HFFc6 (cell line): ENCODE measurements at regions not wholly inside any gene's neighbourhood (a gene's known extent, or its start where the extent isn't known, plus 50 kb on each side); places are given as distances from the start of the nearest gene placed in this dataset.

ENCODE experiments used
- DNase-seq: peaks from one replicate; pipeline ENCODE4 v3.0.0-alpha.2; 2018
- H3K27ac Mint-ChIP-seq: 2 replicates; pipeline ENCODE4 v1.8.0; 2020; ENCODE audit warnings: mild to moderate bottlenecking, mixed read lengths
- H3K27me3 Mint-ChIP-seq: 2 replicates; pipeline ENCODE4 v1.8.0; 2021; ENCODE audit warnings: mild to moderate bottlenecking, moderate library complexity, mixed read lengths; ENCODE audit not compliant: insufficient read depth
- H3K36me3 Mint-ChIP-seq: 2 replicates; pipeline ENCODE4 v1.8.0; 2021; ENCODE audit warnings: low read depth, mixed read lengths
- H3K4me1 Mint-ChIP-seq: 2 replicates; pipeline ENCODE4 v1.8.0; 2020; ENCODE audit warnings: low read depth, mixed read lengths
- H3K4me3 Mint-ChIP-seq: 2 replicates; pipeline ENCODE4 v1.8.0; 2020; ENCODE audit warnings: mild to moderate bottlenecking, moderate library complexity, mixed read lengths
- H3K9me3 Mint-ChIP-seq: 2 replicates; pipeline ENCODE4 v1.8.0; 2020; ENCODE audit warnings: mild to moderate bottlenecking, mixed read lengths
- TF ChIP-seq, protein P1 (sequence below): fragments of 200-600 bp; sonication (generic); IDR thresholded peaks from 2 replicates; pipeline ENCODE4 v1.5.0; 2021; ENCODE audit warnings: antibody characterized with exemption, mild to moderate bottlenecking

DNA sequence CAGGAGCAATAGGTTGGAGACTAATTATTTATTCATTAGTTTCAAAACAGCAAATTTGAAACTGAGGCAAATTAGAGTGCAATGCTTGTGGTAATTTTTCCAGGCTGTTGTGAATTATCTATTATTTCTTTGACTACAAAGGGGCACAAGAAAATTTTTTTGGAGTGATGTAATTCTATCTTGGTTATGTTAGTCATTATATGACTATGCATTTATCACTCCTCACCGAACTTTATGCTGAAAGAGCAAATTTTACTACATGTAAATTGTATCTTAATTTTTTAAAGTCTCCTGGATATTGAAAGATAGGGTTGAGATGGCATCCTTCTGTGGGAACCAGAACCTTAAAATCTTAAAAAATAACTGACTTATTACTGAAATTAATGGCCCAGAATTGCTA, 320.0 kb upstream of the ROBO1 start:
- Mint-ChIP-seq H3K9me3 (peaks cover 17% of the 10 kb centered on the region), H3K27ac (no peak overlapping the region), H3K27me3 (no peaks in the 10 kb centered on the region), H3K4me1 (no peaks in the 10 kb centered on the region), H3K36me3 (no peaks in the 10 kb centered on the region), H3K4me3 (no peak overlapping the region)
- DNase-seq: no peak
- TF ChIP-seq, protein P1, sequence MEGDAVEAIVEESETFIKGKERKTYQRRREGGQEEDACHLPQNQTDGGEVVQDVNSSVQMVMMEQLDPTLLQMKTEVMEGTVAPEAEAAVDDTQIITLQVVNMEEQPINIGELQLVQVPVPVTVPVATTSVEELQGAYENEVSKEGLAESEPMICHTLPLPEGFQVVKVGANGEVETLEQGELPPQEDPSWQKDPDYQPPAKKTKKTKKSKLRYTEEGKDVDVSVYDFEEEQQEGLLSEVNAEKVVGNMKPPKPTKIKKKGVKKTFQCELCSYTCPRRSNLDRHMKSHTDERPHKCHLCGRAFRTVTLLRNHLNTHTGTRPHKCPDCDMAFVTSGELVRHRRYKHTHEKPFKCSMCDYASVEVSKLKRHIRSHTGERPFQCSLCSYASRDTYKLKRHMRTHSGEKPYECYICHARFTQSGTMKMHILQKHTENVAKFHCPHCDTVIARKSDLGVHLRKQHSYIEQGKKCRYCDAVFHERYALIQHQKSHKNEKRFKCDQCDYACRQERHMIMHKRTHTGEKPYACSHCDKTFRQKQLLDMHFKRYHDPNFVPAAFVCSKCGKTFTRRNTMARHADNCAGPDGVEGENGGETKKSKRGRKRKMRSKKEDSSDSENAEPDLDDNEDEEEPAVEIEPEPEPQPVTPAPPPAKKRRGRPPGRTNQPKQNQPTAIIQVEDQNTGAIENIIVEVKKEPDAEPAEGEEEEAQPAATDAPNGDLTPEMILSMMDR: no peak

DNA sequence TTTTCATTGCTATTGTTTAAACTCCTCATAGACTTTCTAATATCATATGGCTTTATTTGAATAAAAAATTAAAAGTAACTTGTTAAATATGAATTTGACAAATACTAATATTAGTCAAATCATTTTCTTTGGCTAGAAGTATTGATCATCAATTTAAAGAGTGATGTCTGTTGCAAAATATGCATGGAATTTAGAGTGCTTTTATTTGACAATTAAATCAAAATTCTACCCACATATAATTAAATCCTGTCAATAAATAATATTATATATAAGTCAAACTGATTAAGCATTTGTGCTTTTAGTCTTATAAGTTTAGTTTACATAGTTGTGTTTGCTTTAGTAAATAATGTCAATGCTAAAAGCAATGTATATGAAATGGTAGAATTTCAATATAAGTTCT, 318.6 kb upstream of the ROBO1 start:
- DNase-seq: no peak
- H3K4me3 Mint-ChIP-seq: no peak overlapping the region
- no peak overlapping the region for H3K27ac Mint-ChIP-seq
- peaks cover 18% of the 10 kb centered on the region for H3K9me3 Mint-ChIP-seq
- no peaks in the 10 kb centered on the region for H3K36me3 Mint-ChIP-seq
- no peaks in the 10 kb centered on the region for H3K4me1 Mint-ChIP-seq
- TF ChIP-seq, protein P1: no peak
- H3K27me3 Mint-ChIP-seq: no peaks in the 10 kb centered on the region

DNA sequence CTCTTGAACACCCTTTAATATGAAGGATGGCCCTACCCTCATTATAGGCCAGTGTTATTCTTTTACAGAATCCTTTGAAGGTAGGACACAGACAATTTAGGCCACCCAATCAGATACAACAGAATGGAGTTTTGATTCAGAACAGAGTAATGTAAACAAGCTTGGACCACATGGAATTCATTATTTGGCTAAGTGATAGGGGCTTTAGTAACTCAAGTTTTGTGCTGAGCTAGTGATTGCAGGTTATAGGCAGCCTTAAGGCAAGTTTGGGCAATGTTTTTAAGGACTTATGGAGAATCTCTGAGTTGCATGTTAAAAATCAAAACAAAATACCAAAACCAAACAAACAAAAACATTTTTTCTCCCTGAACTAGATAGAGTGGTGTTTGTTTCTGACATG, 312.1 kb upstream of the ROBO1 start:
- Mint-ChIP-seq H3K4me1 (no peaks in the 10 kb centered on the region), H3K9me3 (peaks cover 33% of the 10 kb centered on the region), H3K4me3 (no peak overlapping the region), H3K36me3 (no peaks in the 10 kb centered on the region), H3K27ac (no peak overlapping the region), H3K27me3 (no peaks in the 10 kb centered on the region)
- TF ChIP-seq, protein P1: no peak
- DNase-seq: no peak

DNA sequence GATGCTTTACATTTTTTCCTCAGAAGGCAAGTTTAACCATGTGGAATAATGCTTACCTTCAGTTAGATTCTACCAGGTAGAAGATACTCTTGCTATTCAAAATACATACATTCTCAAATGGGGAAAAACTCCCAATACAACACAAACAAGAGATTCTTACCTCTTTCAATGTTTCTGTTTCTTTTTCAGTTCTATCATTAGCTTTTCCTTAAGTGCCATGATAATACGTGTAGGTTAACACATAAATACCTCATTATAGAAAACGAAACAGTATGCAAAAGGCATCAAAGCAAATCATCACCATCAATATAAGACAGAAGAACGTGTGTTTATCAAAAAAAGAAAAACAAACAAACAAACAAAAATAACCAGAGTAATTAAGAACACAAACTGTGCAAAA, 300.7 kb upstream of the ROBO1 start:
- Mint-ChIP-seq H3K9me3 (peaks cover 45% of the 10 kb centered on the region), H3K36me3 (peaks cover 5% of the 10 kb centered on the region; the same call in 1 of the 2 replicates), H3K4me3 (no peak overlapping the region), H3K27ac (no peak overlapping the region), H3K27me3 (no peaks in the 10 kb centered on the region), H3K4me1 (no peaks in the 10 kb centered on the region)
- DNase-seq: no peak
- TF ChIP-seq, protein P1: no peak

DNA sequence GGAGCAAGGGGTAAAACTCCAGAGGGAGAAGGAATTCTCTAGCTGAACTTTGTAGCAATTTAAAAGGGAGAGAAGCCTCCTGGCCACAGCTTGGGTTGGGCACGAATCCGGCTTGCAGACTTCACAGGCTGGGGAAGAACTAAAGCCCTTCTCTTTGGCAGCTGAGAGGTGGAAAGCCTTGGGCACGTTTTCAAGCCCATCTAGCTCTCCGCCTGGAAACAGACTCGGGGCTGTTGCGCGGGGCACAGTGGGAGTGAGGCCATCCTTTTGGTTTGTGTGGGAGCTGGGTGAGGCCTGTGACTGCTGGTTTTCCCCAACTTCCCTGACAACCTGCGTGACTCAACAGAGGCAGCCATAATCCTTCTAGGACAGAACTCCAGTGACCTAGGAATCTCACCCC, 295.7 kb upstream of the ROBO1 start:
- TF ChIP-seq, protein P1: no peak
- Mint-ChIP-seq H3K4me3 (no peak overlapping the region), H3K4me1 (no peaks in the 10 kb centered on the region), H3K27me3 (no peaks in the 10 kb centered on the region; the same call in 1 of the 2 replicates), H3K27ac (no peak overlapping the region), H3K9me3 (peaks cover 29% of the 10 kb centered on the region), H3K36me3 (peaks cover 5% of the 10 kb centered on the region; the same call in 1 of the 2 replicates)
- no peak for DNase-seq

DNA sequence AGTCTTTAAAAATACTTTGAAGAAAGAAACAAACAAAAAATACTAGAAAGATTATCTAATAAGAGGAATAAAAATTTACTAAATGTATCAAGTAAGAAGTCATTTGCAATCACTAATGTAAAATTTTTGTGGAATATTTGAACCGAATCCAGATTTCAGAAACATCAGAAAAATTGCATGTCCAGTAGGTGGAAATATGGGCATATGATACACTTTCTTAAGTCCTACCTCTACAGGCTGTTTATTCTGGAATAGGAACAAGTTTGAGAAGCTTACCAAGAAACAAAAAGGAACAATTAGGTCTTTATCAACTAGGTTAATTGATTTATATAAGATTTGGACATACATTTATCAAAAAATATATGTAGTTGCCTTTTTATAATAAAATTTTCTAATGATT, 292.9 kb upstream of the ROBO1 start:
- Mint-ChIP-seq H3K4me3 (no peak overlapping the region), H3K36me3 (0 out of 2 replicates have a peak, but pooled peaks cover 5% of the 10 kb centered on the region), H3K4me1 (no peaks in the 10 kb centered on the region), H3K9me3 (peaks cover 20% of the 10 kb centered on the region), H3K27me3 (no peaks in the 10 kb centered on the region; the same call in 1 of the 2 replicates), H3K27ac (no peak overlapping the region)
- TF ChIP-seq, protein P1: no peak
- no peak for DNase-seq
